H9 (cell line): ENCODE measurements at regions not wholly inside any gene's neighbourhood (a gene's known extent, or its start where the extent isn't known, plus 50 kb on each side); places are given as distances from the start of the nearest gene placed in this dataset.
A peak's percentile ranks its signal among the peaks of the same experiment; 100 is the strongest.

Experiments used
- DNase-seq: peaks from one replicate; pipeline ENCODE4 v3.0.0-alpha.2; 2017
- H2AFZ ChIP-seq: one replicate; pipeline ENCODE4 v1.6.1; 2013; ENCODE audit warnings: mild to moderate bottlenecking, low read length, control low read depth, moderate library complexity
- H2AK5ac ChIP-seq: 2 replicates; pipeline ENCODE4 v1.6.1; 2013; ENCODE audit warnings: low read length, control low read depth, mixed read lengths; ENCODE audit not compliant: insufficient read length
- H2BK120ac ChIP-seq: one replicate; pipeline ENCODE4 v1.6.1; 2013; ENCODE audit warnings: low read depth, mild to moderate bottlenecking, low read length, control low read depth, inconsistent platforms; ENCODE audit not compliant: poor library complexity, severe bottlenecking
- H2BK12ac ChIP-seq: 2 replicates; pipeline ENCODE4 v1.6.1; 2013; ENCODE audit warnings: low read length, control low read depth, mixed read lengths, low read depth; ENCODE audit not compliant: insufficient read length
- H2BK15ac ChIP-seq: 2 replicates; pipeline ENCODE4 v1.6.1; 2013; ENCODE audit warnings: low read depth, low read length, control low read depth
- H2BK20ac ChIP-seq: one replicate; pipeline ENCODE4 v1.6.1; 2013; ENCODE audit warnings: low read depth, mild to moderate bottlenecking, low read length, control low read depth, inconsistent platforms; ENCODE audit not compliant: poor library complexity, severe bottlenecking
- H2BK5ac ChIP-seq: 2 replicates; pipeline ENCODE4 v1.6.1; 2013; ENCODE audit warnings: low read length, control low read depth, mixed read lengths; ENCODE audit not compliant: insufficient read length
- H3K14ac ChIP-seq: 2 replicates; pipeline ENCODE4 v1.6.1; 2013; ENCODE audit warnings: low read length, control low read depth; ENCODE audit not compliant: insufficient read depth
- H3K18ac ChIP-seq: 2 replicates; pipeline ENCODE4 v1.6.1; 2013; ENCODE audit warnings: low read depth, mild to moderate bottlenecking, mixed read lengths, low read length, control low read depth; ENCODE audit not compliant: insufficient read length
- H3K23ac ChIP-seq: 2 replicates; pipeline ENCODE4 v1.6.1; 2013; ENCODE audit warnings: low read length, control low read depth, mixed read lengths, low read depth; ENCODE audit not compliant: insufficient read length
- H3K23me2 ChIP-seq: 2 replicates; pipeline ENCODE4 v1.6.1; 2013; ENCODE audit warnings: low read depth, mild to moderate bottlenecking, mixed read lengths, low read length, control low read depth; ENCODE audit not compliant: insufficient read length, poor library complexity, severe bottlenecking
- H3K27ac ChIP-seq: 2 replicates; pipeline ENCODE4 v1.5.1; 2013; ENCODE audit warnings: low read length, control low read depth, mixed read lengths, low read depth; ENCODE audit not compliant: insufficient read length
- H3K27me3 ChIP-seq: 2 replicates; pipeline ENCODE4 v1.6.1; 2013; ENCODE audit warnings: low read length, control low read depth, inconsistent platforms; ENCODE audit not compliant: insufficient read depth
- H3K4ac ChIP-seq: 2 replicates; pipeline ENCODE4 v1.6.1; 2013; ENCODE audit warnings: low read depth, mild to moderate bottlenecking, control low read depth, inconsistent platforms, low read length, moderate library complexity
- H3K4me1 ChIP-seq: 2 replicates; pipeline ENCODE4 v1.6.1; 2013; ENCODE audit warnings: low read length, control low read depth, inconsistent platforms; ENCODE audit not compliant: insufficient read depth
- H3K4me2 ChIP-seq: 2 replicates; pipeline ENCODE4 v1.6.1; 2013; ENCODE audit warnings: low read length, control low read depth, mixed read lengths; ENCODE audit not compliant: insufficient read length, insufficient read depth
- H3K56ac ChIP-seq: 2 replicates; pipeline ENCODE4 v1.6.1; 2013; ENCODE audit warnings: low read depth, mild to moderate bottlenecking, mixed read lengths, low read length, control low read depth; ENCODE audit not compliant: insufficient read length
- H3K79me1 ChIP-seq: 2 replicates; pipeline ENCODE4 v1.6.1; 2013; ENCODE audit warnings: low read depth, mild to moderate bottlenecking, moderate library complexity, low read length, control low read depth, inconsistent platforms; ENCODE audit not compliant: insufficient read depth, poor library complexity, severe bottlenecking
- H3K79me2 ChIP-seq: 2 replicates; pipeline ENCODE4 v1.6.1; 2013; ENCODE audit warnings: low read length, control low read depth, inconsistent platforms; ENCODE audit not compliant: insufficient read depth
- H3K9ac ChIP-seq: 2 replicates; pipeline ENCODE4 v1.6.1; 2013; ENCODE audit warnings: low read length, control low read depth, mixed read lengths; ENCODE audit not compliant: insufficient read length; ENCODE audit errors: extremely low read depth
- H3K9me3 ChIP-seq: one replicate; pipeline ENCODE4 v1.6.1; 2013; ENCODE audit warnings: low read depth, low read length, inconsistent platforms; ENCODE audit not compliant: control insufficient read depth
- H3T11ph ChIP-seq: one replicate; pipeline ENCODE4 v1.6.1; 2013; ENCODE audit warnings: mild to moderate bottlenecking, low read length, control low read depth, inconsistent platforms
- H4K20me1 ChIP-seq: one replicate; pipeline ENCODE4 v1.6.1; 2013; ENCODE audit not compliant: control insufficient read depth, insufficient read length, insufficient read depth
- H4K5ac ChIP-seq: 2 replicates; pipeline ENCODE4 v1.6.1; 2013; ENCODE audit warnings: low read depth, mild to moderate bottlenecking, mixed read lengths, low read length, control low read depth; ENCODE audit not compliant: insufficient read length
- H4K8ac ChIP-seq: replicated peaks from 2 replicates; pipeline ENCODE4 v1.6.1; 2013; ENCODE audit warnings: low read length, control low read depth, mixed read lengths, low read depth; ENCODE audit not compliant: insufficient read length
- H4K91ac ChIP-seq: 2 replicates; pipeline ENCODE4 v1.6.1; 2013; ENCODE audit warnings: low read depth, mild to moderate bottlenecking, moderate library complexity, mixed read lengths, low read length, control low read depth; ENCODE audit not compliant: insufficient read length
- H3K27ac Mint-ChIP-seq, 3 experiments: 2 replicates in 2 of 3; 3 replicates in 1 of 3; pipeline ENCODE4 v1.8.0; 2020 to 2021; ENCODE audit warnings: mixed read lengths in 3 of 3, mild to moderate bottlenecking in 1 of 3, moderate library complexity in 1 of 3
- H3K27me3 Mint-ChIP-seq: 2 replicates; pipeline ENCODE4 v1.8.0; 2021; ENCODE audit warnings: low read depth, mild to moderate bottlenecking, moderate library complexity, mixed read lengths
- H3K36me3 Mint-ChIP-seq, 3 experiments: 2 replicates in 2 of 3; 3 replicates in 1 of 3; pipeline ENCODE4 v1.8.0; 2020 to 2021; ENCODE audit warnings: low read depth in 3 of 3, mixed read lengths in 3 of 3; ENCODE audit not compliant: insufficient read depth in 1 of 3
- H3K4me1 Mint-ChIP-seq, 2 experiments: 2 replicates each; pipeline ENCODE4 v1.8.0; 2020; ENCODE audit warnings: mixed read lengths in 2 of 2
- H3K4me3 Mint-ChIP-seq, 2 experiments: 2 replicates in 1 of 2; 3 replicates in 1 of 2; pipeline ENCODE4 v1.8.0; 2020 to 2021; ENCODE audit warnings: mild to moderate bottlenecking in 2 of 2, mixed read lengths in 2 of 2, moderate library complexity in 1 of 2
- H3K9me3 Mint-ChIP-seq, 2 experiments: 2 replicates in 1 of 2; 3 replicates in 1 of 2; pipeline ENCODE4 v1.8.0; 2020; ENCODE audit warnings: mild to moderate bottlenecking in 2 of 2, mixed read lengths in 2 of 2, moderate library complexity in 1 of 2
- CTCF ChIP-seq: fragments of 200-600 bp; sonication (generic); conservative IDR thresholded peaks from 3 replicates; pipeline ENCODE4 v1.8.0; 2021; ENCODE audit warnings: antibody characterized with exemption, mild to moderate bottlenecking
- whole genome bisulfite sequencing: extraction: QIAGEN DNeasy Blood & Tissue Kit; methylation state at CpG from one replicate; pipeline ENCODE4 v1.1.7; 2013; ENCODE audit warnings: missing lambda C conversion rate, low lambda C conversion rate, mixed read lengths; ENCODE audit not compliant: insufficient read length; ENCODE audit errors: extremely low coverage; 5-methylcytosine and 5-hydroxymethylcytosine counted together

DNA sequence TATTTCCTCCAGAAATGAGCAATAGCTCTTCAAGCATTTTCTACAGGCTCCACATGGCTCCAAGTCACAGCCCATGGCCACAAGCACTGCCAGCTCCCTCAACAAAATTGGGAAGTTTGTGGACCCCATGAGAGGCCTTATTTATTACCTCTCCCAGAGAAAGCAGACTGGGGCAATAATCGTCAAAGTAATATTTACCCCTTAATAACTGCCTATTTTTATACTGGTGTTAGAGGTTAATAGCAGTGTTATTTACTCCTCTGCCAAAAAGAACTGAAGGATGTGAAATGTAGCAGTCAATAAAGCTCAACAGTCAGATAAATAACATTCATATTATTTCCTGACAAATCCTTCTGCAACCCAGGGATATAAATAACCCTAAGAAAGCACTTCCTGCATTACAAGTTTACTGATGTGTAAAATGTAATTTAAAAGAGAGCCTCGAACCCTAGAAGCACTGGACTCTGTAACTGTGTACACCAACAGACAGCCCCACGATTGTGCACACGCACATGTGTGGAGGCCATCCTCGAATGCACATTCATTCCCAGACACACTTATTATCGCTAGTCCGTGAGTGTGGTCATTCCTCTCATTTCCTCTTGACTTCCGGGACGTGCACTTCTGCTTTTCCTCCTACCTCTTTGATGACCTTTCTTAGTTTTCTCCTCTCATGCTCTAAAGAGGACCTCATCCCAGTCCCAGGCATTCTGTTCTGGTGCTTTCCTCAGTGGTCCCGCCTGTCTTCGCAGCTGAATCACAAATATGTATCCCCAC lies 157.4 kb downstream of the EVX1 start:
- no peak overlapping the region for H3K4me3 Mint-ChIP-seq
- H3K79me2 ChIP-seq, result no peaks in the 10 kb centered on the region
- H2AK5ac ChIP-seq, result no peak overlapping the region

More for the DNA sequence above, 157.4 kb downstream of the EVX1 start:
- H3K27ac Mint-ChIP-seq, result no peak overlapping the region; a peak in 1 of 7 replicates
- H3K9me3 ChIP-seq, result no peaks in the 10 kb centered on the region
- peaks cover 0 to 3% of the 10 kb centered on the region in 2 experiments; a peak in 2 of 5 replicates for H3K9me3 Mint-ChIP-seq
- H3K23me2 ChIP-seq, result no peaks in the 10 kb centered on the region
- no peaks in the 10 kb centered on the region for H3K36me3 Mint-ChIP-seq
- no peak overlapping the region for H2BK5ac ChIP-seq
- H2BK120ac ChIP-seq, result no peak overlapping the region
- no peaks in the 10 kb centered on the region for H4K20me1 ChIP-seq
- H3K23ac ChIP-seq, result no peak overlapping the region
- H3K27me3 ChIP-seq, result no peaks in the 10 kb centered on the region
- H4K91ac ChIP-seq, result no peak overlapping the region
- H3K79me1 ChIP-seq, result no peaks in the 10 kb centered on the region
- H4K8ac ChIP-seq, result no peak overlapping the region
- H3K4me2 ChIP-seq, result no peak overlapping the region
- H4K5ac ChIP-seq, result peak overlapping the region; percentile 47
- H2BK20ac ChIP-seq, result no peak overlapping the region
- H3K4me1 Mint-ChIP-seq, result 0 out of 4 replicates have a peak, but pooled peaks cover 0 to 2% of the 10 kb centered on the region in 2 experiments
- H3K56ac ChIP-seq, result no peak overlapping the region
- no peaks in the 10 kb centered on the region for H3K4me1 ChIP-seq
- no CpG with 5 or more reads among the region's 11 CpGs for WGBS
- TF ChIP-seq CTCF, result no peak
- no peak overlapping the region for H3K9ac ChIP-seq
- DNase-seq, result no peak
- no peak overlapping the region for H3T11ph ChIP-seq
- H2BK12ac ChIP-seq, result no peak overlapping the region
- no peak overlapping the region for H3K18ac ChIP-seq
- H3K27me3 Mint-ChIP-seq, result peaks cover 9% of the 10 kb centered on the region
- H2BK15ac ChIP-seq, result no peak overlapping the region
- no peak overlapping the region for H3K14ac ChIP-seq
- H3K27ac ChIP-seq, result no peak overlapping the region
- no peak overlapping the region for H3K4ac ChIP-seq
- no peak overlapping the region for H2AFZ ChIP-seq
